Uterus (tissue), 2 donors: ENCODE measurements at regions not wholly inside any gene's neighbourhood (a gene's known extent, or its start where the extent isn't known, plus 50 kb on each side); places are given as distances from the start of the nearest gene placed in this dataset.

Experiments used
- CTCF ChIP-seq, 4 experiments: fragments of 200-600 bp in 2 of 4; fragments of 450-650 bp in 2 of 4; sonication (generic) in 2 of 4; IDR thresholded peaks; one replicate each; pipeline ENCODE4 v1.5.1; 2016 to 2019; ENCODE audit warnings: antibody characterized with exemption in 4 of 4, mild to moderate bottlenecking in 2 of 4, moderate library complexity in 1 of 4
- POLR2A ChIP-seq, 2 donors: fragments of 450-650 bp; IDR thresholded peaks; one replicate each; pipeline ENCODE4 v1.6.1; 2016; ENCODE audit warnings: antibody characterized with exemption in 2 of 2, mild to moderate bottlenecking in 1 of 2, moderate library complexity in 1 of 2

DNA sequence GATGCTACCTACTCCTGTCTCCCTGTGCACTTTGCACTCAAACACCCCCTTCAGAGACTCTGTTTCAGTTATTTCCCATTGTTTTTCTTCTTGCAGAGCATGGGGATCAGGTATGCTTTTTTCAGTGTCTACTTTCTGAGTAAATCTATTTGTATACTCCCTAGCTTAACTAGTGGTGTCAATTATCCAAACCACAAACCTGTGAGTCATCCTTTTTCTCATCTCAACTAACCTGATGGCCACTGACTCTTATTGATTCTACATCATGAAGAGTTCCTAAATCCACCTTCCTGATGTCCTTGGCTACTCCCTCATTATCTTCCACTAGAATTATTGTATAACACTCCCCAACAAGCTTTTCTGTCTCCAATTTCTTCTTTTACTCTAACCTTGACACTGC, 68.0 kb downstream of the DIPK2A start:
- TF ChIP-seq CTCF (IDR thresholded peaks at IDR 0.05), result no peak
- TF ChIP-seq POLR2A (IDR thresholded peaks at IDR 0.05), result no peak
